ENCODE measurements at regions not wholly inside any gene's neighbourhood (a gene's known extent, or its start where the extent isn't known, plus 50 kb on each side); places are given as distances from the start of the nearest gene placed in this dataset.
"Not testable (repeated sequence)": the region's sequence is repeated elsewhere in the genome, so short reads cannot be mapped to it uniquely, and the experiment has no call there.

DNA sequence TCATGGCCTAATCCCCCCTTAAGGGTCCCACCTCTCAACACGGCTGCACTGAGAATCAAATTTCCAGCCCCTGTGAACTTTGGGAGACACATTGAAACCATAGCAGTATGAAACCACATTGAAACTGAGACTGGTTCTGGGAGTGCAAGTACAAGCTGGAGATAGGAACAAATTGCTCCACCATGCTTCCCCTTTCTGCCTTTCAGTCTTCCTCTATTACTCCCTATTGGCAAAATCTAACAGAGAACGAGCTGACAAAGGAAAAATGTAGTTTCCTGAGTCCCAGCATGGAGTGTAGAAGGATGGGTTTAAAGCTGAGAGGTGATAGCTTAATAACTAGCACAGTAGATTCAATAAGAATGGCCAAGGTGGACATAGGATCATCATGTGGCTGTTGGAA, 161.7 kb upstream of the RPL34 start:
- no peak for DNase-seq (ENCODE audit: low read depth in 2 of 2)

DNA sequence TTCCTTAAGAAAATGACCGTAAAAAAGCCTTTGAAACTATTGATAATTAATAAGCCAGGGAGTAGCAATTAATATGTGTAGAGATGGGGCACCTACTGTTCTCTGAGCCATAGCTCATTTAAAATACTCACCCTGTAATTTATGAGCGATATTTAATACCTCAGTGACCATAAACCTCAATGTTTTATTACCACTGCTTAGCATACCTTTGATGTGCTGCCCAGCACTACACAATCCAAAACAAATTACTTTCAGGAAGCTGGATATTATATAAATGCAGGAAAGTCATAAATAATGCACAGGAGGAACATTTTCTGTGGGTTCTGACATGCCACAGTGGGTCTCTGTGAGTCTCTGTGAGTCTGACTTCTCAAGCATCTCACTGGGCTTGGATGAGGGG, 166.1 kb upstream of the RPL34 start:
- no peak for DNase-seq (ENCODE audit: low read depth in 2 of 2)

DNA sequence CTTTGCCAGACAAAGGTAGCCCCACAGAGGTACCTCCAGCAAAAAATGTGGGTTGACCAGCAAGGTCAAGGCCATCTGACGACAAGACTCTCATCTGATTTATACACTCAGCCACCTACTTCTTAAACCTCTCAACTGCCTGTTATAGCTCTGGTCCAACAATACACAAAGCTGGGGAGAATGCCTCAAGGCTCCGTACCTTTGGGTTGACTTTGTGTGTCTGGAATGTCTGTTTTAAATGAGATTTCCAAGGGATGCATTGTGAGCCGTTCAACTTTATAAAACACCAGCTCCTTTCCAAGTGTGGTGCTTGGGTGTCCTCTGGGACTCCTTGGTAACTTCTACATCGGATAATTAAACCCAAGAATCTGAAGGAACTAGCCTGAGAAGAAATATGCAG, 167.0 kb upstream of the RPL34 start:
- DNase-seq (ENCODE audit: low read depth in 2 of 2), result no peak

DNA sequence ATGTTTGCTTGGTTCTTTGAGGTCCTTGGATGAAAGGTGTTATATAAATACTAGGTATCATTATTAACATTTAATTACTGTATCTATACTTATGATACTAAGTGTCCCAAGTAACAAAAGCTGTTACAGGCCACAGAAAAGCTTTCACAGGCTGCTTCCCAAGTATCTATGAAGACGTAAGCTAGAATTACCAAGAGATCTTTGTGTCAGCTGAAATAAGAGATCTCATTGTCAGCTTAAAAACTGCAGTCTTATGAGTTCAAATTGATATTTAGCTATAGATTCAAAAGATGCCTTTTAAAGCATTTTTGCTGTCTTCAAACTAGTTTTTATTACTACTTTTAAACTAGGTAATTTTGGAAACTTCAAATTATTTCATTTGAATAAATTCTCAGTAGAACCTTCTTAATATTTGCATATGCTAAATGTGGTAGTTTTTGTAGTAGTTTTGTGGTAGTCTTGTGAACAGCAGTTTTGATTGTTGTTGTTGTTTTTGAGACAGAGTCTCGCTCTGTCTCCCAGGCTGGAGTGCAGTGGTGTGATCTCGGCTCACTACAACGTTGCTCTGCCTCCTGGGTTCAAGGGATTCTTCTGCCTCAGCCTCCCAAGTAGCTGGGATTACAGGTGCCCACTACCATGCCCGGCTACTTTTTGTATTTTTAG, 170.0 kb upstream of the RPL34 start:
- DNase-seq (ENCODE audit: low read depth in 2 of 2), result no peak

DNA sequence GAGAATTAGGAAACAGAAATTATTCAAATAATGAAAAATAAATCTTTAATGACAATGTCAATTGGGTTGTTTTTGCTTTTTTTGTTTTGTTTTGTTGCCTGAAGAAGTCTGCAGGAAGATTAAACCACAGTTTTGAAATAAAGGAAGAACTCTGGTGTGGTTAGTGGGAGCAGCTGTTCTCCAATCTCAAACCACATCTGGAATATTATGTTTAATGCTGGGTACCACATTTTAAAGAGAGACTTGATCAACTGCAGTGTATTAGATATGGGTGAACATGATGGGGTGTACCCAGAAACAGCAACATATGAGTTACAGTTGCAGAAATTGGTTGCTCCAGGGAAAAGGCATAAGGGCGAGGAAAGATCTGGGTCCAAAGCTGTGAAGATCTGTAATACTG, 171.2 kb upstream of the RPL34 start:
- no peak for DNase-seq (ENCODE audit: low read depth in 2 of 2)

DNA sequence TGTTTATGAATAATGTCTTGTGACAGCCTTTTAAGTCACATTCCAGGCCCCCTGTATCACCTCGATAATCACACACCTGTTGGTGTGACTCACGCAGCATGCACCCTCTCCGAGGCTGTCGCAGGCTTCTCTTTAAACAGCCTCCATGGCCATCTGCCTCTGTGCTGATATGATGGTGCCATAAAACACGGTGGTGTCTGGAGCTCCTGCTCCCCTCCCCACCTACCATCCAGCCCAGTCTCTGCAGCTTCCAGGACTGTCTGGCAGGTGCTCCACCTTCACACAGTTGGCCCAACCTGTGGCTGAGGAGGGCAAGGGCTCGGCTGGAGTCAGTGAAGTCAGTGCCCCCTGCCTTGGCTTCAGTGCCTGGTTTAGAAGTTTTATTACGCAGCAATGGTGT, 173.8 kb upstream of the RPL34 start:
- no peak for DNase-seq (ENCODE audit: low read depth in 2 of 2)

DNA sequence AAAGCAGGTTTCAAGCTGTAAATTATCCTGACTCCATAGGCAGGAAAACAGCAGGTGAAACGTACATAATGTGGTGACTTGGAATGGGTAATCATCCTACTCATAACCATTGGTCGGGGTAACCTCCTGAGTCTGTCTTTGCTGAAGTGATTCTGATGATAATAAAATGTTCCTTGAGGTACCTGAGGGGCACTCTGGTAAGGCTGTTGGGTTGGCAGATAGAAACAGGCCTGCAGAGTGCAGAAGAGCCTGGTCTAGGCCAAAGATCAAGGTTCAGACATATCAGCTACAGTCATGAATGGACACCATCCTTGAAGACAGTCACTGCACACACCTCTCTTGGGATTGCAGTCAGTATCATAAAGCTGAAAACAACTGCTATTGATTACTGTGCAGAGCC, 174.7 kb upstream of the RPL34 start:
- DNase-seq (ENCODE audit: low read depth in 2 of 2), result no peak

DNA sequence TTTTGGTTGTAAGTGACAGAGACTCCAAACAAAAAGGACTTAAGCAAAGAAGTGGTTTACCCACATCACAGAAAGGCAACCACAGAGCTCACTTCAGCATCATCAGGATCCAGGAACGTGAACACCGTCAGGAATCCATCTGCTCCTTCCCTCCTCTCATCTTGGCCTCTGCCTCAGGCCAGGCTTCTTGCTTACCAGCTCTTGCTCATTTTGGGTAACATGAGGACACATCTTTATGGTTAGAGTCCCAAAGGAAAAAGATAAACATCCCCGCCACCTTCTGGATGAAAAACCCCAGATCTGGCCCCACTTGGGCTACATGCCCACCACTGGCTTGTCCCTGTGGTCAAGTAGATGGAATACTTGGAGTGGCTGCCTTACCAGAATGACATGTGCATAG, 176.8 kb upstream of the RPL34 start:
- no peak for DNase-seq (ENCODE audit: low read depth in 2 of 2)

DNA sequence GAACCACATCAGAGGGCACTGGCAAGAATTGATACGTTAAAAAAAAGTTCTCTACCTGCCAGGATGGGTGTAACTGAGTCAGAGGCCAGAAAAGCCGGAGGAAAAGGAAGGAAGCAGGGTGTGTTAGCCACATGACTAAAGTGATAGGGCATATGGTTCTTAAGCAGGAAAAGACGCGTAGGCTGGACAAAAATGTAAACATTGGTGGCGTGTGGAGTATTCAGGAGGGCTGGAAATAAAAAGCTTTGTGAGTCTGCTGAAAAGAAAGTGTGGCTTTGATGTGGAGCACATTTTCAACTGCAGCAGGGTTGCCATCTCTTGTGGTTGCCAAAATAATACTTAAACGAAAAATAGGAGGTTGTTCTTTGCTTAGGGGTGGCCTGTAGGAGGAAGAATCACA, 186.5 kb upstream of the RPL34 start:
- no peak for DNase-seq (ENCODE audit: low read depth in 2 of 2)

DNA sequence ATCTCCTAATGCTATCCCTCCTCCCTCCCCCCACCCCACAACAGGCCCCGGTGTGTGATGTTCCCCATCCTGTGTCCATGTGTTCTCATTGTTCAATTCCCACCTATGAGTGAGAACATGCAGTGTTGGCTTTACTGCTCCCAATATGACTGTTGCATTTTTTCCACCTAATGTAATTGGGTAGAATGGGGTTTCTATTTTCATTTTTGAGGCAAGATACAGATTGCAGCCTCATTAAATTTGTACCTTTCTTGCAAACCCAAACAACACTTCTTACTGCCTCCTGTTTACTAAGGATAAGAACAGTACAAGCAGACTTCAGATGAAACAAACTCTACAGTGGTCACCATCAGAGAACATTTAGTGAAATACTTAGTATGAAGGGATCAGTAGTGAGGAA, 187.0 kb upstream of the RPL34 start:
- DNase-seq (ENCODE audit: low read depth in 2 of 2), result not testable (repeated sequence)

DNA sequence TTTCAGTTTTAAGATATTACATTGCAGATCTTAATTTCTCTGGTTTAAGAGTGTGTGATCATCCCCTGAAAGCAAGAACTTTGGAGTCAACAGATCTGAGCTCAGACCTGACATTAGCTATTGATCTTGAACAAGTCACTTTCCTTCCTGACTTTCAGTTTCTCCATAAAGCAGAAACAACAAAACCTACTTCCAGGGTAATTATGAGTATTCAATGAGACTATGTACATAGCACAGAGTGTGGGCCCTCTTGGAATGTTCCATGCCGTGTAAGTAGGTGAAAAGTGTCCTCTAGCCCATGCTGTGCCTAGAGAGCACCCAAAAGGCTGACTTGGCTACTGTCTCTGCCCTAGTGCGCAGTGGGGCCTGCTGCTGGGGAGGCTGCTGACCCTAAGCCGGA, 188.0 kb upstream of the RPL34 start:
- DNase-seq (ENCODE audit: low read depth in 2 of 2), result no peak

DNA sequence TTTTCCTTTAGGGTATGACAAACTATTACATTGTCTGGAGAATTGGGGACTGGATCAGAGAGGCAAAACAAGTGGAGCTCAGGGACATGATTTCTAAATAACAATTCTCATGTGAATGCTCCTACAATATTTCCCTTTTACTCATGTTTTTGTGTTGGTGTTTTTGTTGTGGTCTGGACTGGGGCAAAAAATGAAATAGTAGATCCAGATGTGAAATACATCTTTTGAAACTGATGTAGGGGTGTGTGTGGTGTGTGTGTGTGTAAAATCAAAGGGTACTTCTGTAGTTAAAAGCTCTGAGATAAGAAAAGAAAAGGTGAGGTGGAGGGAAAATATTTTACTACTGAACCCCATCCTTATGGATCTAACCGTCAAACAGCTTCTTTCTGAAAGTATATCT, 188.4 kb upstream of the RPL34 start:
- no peak for DNase-seq (ENCODE audit: low read depth in 2 of 2)

DNA sequence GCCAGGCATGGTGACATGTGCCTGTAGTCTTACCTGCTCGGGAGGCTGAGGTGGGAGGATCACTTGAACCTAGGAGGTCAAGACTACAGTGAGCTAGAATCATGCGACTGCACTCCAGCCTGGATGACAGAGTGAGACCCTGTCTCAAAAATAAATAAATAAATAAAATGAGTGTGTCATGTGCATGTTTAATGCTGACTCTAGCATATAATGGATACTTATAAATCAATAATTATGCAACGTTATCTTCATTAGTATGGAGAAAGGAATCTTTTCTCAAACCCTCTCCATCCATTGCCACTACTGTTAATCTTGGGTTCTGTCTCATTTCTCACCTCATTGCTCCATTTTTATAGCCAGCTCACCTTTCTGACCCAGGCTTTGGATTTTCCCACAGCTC, 189.5 kb upstream of the RPL34 start:
- DNase-seq (ENCODE audit: low read depth in 2 of 2), result no peak

DNA sequence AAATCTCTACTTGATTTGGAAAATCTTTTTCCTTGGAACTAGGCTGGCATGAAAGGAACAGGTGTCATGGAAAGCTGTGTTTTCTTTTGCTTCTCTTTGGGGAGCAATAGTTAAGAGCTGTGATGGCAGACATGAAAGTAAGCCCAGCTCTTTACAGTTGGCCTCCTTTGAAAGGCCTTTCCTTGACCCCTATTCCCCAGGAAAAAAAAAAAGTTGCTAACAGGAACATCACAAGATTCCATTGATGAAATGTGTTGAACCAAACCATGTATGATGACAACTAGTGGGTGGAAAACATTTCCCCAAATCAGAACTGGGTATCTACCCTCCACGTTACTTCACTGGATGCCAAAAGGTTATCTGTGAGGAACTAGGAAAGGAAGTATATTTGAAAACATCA, 190.7 kb upstream of the RPL34 start:
- DNase-seq (ENCODE audit: low read depth in 2 of 2), result no peak

DNA sequence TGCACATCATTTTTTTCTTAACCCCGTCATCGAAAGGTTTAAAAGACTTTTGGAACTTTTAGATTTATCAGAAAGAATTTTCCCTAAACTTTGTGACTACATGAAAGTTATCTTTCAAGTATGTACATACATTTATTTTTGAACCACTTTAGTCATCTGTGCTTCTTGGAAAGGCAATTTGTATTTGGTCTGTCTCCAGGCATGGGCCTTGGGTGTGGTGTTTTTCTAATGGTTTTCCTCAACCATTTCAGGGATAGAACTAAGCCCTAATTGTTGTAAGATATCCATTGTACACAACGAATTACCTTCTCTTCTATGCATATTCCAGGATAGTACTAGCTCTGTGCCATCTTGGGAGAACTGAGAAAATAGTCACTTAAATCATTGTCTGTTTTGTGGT, 191.5 kb upstream of the RPL34 start:
- DNase-seq (ENCODE audit: low read depth in 2 of 2), result no peak

DNA sequence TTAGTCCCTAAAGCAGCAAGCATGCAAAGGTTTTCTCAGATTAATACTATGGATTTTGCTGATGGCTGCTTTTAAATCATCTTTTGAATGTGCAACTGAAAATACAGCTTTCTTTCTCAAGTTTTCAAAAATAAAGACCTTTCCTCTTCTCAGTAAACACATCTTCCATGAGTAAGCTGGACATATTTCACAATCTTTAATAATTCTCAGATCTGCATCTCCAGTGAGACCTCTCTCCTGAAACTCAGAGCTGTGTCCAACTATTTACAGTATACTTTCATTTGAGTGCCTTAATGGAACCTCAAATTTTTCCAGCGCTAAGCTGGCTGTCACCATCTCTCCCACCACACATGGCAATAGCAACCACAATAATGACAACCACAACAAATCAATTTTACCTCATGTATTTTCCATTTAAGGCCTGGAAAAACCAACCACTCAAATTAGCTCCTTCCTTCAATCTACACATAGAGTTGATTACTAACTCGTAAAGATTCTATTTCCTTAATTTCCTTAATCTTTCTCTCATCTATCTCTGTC, 192.4 kb upstream of the RPL34 start:
- DNase-seq (ENCODE audit: low read depth in 2 of 2), result no peak

DNA sequence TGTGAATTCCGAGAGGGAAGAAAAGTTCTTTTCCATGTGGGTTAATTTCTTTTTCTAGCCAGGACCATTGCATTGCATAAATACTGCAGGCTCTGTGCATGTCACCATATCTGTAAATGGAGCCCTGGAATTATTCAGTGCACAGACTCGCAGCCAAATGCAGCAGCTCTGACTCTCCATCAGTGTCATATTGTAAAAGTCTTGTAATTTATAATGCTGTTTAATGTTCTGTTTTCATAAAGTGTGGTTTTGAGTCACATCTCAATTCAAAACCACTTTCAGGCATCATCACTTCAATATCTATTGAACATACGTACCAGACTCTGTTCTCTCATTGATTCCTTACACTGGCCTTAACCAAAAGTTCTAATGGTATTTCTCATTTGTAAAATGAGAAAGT, 193.9 kb upstream of the RPL34 start:
- no peak for DNase-seq (ENCODE audit: low read depth in 2 of 2)

DNA sequence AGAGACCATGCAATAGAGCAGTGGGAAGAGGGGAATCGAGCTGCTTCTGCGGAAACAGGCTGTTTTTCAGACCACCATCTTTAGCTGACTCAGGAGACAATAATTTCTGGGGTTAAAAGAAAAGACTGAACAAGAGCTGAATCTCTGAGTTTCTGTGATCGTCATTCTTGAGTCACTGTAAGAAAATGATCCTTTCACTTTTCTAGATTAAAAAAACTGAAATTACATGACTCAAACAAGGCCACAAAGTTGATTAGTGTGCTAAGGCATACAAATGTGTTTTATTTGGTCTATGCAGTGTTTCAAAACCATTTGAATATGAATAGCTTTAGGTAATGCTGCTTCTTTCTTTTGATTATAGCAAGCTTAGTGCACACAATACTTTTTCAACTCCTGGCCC, 194.4 kb upstream of the RPL34 start:
- DNase-seq (ENCODE audit: low read depth in 2 of 2), result no peak

DNA sequence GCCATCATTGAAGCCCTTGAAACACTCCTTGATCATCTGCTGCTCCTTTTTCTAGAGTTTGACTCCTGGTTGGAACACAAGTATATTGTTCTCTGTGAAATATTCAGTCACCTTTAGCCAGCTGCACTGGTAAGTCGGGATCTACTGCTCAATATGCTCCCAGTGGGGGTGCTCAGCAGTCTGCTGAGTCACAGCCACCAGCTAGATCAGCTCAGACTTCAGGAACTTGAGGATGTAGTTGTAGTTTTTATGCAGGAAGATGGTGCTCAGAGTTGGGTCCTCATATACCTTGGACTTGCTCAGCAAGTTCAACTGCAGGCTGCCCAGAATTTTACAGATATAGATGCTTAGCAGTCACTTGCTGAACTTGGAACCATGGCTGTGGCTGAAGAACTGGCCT, 202.5 kb upstream of the RPL34 start:
- DNase-seq (ENCODE audit: low read depth in 2 of 2), result no peak

DNA sequence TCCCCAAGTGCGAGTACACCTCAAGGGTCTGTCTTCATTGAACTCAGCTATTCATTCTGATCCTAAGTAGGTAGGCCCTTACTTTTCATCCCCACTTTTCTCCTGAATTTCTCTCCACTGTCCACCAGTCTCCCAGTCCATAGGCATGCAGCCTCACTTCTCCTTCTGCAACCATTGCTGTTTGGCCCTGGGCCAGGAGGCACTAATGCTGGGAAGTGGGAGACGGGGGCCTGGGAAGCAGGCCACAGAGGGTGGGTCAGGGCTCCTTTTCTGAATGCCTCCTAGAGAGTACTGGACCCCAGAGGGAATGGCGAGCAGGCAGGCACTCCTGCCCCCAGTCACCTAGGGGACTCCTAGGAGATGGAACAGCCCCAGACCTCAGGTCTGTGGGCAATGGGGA, 203.5 kb upstream of the RPL34 start:
- no peak for DNase-seq (ENCODE audit: low read depth in 2 of 2)

DNA sequence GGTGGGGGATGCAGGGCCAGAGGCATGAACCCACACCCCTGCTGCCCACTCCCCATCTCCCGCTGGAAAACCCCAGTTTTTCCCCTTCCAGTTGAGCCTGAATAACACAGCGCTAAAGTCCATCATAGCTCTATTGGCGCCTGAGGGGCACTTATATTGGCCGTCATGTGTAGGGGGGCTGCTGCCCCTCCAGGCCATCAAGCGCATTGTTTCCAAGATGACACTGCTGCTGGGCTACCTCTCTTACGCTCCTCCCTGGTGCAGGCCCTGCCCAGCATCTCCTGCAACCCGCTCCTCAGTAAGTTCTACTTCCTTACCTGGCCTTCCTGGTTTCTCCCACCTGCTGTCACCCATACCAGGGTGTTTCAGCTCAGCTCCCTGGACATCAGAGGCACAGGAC, 205.0 kb upstream of the RPL34 start:
- no peak for DNase-seq (ENCODE audit: low read depth in 2 of 2)

DNA sequence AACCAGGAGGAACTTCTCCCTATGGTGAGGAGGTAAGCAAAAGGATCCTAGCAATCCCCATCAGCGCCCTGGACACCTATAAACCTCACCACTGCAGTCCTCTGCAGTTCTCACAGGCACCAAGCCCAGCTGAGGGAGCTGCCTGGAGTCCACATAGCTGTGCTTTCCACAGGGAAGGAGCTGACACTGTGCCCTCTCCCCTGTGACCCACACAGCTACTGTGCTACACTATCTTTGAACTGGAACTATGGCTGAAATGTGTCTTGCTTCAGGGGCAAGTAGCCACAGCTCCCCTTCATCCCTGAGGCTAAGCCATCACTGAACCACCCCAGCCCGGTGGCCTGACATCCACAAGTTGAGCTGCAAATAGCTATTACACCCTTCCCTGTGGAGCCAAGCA, 208.5 kb upstream of the RPL34 start:
- DNase-seq (ENCODE audit: low read depth in 2 of 2), result no peak

DNA sequence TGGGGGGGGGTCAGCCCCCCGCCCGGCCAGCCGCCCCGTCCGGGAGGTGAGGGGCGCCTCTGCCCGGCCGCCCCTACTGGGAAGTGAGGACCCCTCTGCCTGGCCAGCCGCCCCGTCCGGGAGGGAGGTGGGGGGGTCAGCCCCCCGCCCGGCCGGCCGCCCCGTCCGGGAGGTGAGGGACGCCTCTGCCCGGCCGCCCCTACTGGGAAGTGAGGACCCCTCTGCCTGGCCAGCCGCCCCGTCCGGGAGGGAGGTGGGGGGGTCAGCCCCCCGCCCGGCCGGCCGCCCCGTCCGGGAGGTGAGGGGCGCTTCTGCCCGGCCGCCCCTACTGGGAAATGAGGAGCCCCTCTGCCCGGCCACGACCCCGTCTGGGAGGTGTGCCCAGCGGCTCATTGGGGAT, 210.7 kb upstream of the RPL34 start:
- not testable (repeated sequence) for DNase-seq (ENCODE audit: low read depth in 2 of 2)

DNA sequence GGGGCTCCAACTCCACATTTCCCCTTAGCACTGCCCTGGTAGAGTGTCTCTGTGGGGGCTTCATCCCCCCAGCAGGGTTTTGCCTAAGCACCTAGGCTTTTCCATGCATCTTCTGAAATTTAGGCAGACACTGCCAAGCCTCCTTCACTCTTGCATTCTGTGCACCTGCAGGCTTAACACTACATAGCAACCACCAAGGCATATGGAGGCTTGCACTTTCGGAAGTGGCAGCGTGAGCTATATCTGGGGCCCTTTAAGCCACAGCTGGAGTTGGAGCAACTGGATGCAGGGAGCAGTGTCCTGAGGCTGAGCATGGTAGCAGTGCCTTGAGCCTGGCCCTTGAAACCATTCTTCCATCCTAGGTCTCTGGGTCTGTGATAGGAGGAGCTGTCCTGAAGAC, 214.8 kb upstream of the RPL34 start:
- DNase-seq (ENCODE audit: low read depth in 2 of 2), result no peak
